GM19455 (cell line): ENCODE measurements at regions not wholly inside any gene's neighbourhood (a gene's known extent, or its start where the extent isn't known, plus 50 kb on each side); places are given as distances from the start of the nearest gene placed in this dataset.

Experiments used
- ATAC-seq: cut with Tn5 transposase; IDR thresholded peaks from one replicate; pipeline ENCODE4 v1.9.1; 2021; ENCODE audit not compliant: unreplicated experiment

DNA sequence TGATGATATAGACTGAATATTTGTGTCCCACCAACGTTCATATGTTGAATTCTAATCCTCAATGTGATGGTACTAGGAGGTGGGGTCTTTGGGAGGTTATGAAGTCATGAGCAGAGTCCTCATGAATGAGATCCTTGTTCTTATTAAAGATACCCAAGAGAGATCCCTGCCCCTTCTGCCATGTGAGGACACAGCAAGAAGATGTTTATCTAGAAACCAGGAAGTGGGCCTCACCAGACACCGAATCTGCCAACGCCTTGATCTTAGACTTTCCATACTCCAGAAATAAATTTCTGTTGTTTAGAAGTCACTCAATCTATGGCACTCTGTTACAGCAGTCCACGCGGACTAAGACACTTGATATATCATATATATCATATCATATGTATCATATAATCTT is 67.7 kb upstream of the GCM1 start:
- ATAC-seq = no peak

DNA sequence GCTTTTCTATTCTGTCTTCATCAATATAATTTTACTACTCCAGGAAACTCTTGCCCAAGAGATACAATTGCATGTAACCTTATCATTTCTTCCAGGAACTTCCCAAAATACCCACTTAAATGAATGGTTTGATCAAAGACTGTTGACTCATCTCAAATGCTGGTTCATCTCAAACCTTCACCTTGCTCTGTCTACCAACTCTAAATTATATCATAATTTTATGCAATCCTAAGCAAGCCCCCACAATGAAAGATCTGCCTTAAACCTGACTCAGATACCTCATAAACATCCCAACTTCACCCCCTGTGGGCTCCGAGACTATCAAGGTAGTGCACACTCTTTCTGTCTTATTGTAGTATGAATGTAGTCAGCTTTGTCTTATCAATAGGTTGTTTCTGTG is 65.5 kb upstream of the GCM1 start:
- no peak for ATAC-seq

DNA sequence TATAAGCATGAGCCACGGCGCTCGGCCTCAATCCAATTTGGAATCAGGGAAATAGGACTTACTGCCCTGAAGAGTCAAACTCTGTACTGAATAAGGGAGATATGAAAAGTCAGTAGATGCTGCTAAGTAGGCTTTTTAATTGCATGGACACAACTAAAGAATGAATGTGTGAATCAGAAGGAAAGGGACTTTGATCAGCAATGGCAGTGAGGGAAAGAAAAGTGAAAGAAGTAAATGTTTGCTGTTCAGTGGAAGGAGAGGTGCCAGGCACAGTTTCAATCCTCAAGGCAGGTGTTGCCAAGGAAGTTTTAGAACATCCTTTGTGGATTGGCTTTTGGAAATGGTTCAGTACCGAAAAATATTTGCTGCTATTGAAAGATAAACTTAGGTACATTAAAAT is 62.2 kb upstream of the GCM1 start:
- no peak for ATAC-seq

DNA sequence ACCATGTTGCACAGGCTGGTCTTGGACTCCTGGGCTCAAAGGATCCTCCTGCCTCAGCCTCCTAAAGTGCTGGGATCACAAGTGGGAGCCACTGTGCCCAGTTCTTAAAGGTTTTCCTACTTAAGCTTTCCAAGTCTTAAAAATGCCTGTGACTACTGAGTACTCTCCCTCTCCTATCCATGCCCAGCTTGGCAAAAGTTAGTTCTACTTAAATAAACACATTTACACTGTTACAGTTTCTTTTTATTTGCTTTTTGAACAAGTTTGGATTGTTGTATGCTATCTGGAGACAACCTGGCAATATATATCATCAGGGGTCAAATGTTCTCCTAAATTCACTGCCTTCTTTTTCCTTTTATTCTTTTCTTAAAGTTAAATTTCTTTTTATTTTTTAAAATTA is 61.0 kb upstream of the GCM1 start:
- ATAC-seq = no peak

DNA sequence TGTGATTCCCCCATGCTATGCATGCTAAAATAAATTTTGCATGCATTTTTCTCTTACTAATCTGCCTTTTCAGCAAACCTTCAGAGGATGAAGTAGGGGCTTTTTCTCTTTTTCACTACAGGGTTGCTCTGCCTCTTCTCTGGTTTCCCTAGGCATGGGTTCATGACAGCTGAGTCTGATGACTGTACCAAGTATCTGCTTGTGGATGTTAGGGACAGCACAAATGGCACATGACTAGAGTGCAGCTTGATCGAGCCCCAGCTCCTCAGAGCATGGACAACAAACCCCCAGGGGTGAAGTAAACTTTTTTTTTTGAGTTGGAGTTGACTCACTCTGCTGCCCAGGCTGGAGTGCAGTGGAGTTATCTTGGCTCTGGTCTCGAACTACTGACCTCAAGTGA is 57.1 kb upstream of the GCM1 start:
- ATAC-seq = no peak

DNA sequence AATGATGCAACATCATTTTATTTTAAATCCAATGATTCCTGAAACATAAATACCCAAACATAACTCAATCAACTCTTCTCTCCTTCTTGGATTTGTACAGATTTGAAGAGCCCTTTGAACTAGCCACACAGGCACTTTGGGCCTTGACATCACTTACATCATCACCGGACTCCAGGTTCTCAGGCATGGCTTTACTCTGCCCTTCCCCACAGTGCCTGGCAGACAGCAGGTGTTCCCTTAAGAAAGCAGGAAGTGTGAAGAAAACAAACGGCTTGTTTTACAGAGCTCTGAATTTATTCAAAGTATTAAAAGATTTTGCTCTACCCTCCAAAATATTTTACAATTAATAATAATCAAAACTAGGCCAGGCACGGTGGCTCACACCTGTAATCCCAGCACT is 54.8 kb upstream of the GCM1 start:
- no peak for ATAC-seq

DNA sequence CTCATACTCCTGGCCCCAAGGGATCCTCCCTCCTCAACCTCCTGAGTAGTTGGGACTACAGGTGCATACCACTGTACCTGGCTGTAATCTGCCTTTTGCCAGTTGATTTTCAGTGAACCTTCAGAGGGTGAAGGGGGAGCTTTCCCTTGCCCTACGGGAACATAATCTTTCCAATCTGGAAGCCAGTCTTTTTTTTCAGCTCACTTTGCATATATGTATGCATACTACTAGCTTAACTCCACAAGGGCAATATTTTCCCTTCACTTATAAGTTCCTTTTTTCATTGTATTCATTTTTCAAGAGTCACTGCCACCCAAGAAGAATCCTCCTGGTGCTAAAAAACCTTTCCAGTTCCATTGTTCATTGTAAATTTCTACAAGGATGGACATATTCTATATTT is 53.4 kb upstream of the GCM1 start:
- ATAC-seq = no peak

DNA sequence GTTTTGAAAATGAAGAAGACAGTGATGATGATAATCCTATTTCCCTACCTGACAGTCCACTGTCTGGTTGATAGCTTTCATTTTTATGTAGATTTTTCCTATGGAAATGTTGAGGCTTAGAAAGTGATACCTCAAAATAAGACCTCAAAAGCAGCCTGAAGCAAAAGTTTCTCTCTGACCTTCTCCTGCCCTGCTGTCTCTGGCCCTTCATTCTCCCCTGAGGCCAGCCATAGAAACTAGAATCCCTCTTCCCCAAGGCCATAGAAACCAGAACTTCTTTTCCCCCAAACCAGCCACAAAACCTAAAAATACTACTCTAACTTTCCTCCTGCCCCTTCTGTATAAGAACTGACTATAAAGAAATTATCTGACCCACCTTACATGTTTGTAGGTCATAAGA is 52.6 kb upstream of the GCM1 start:
- no peak for ATAC-seq

DNA sequence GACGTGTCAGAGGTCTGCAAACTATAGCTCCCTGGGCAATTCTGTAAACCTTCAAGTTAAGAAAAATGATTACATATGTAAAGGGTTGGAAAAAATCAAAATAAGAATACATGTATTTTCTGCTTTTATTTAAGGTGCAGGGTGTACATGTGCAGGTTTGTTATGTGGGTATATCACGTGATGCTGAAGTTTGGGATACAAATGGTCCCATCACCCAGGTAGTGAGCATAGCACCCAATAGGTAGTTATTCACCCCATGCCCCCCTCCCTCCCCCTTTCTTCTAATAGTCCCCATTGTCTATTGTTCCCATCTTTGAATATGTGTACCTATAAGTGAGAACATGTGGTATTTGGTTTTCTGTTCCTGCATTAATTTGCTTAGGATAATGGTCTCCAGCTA is 51.1 kb upstream of the GCM1 start:
- ATAC-seq = no peak

DNA sequence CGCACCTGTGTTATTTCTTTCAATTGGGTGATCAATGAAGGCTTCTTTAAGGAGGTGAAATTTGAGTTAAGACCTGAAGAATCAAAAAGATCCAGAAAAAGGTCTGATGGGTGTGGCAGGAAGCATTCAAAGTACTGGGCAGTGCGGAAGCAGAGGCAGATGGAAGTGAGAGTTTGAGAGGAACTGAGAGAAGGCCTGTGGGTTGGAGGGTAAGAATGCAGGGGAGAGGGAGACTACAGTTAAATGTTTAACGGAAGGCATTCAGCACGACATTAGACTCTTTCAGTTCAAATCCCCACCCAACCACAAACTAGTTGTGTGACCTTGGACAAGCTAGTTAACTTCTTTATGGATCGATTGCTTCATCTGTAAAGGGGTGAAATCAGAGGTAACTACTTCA is 50.5 kb upstream of the GCM1 start:
- peak; percentile 90 for ATAC-seq
